Astrocyte of the cerebellum (primary cell): ENCODE measurements at regions not wholly inside any gene's neighbourhood (a gene's known extent, or its start where the extent isn't known, plus 50 kb on each side); places are given as distances from the start of the nearest gene placed in this dataset.

Experiments used
- DNase-seq: peaks from one replicate; pipeline ENCODE4 v3.0.0-alpha.2; 2011; ENCODE audit warnings: low read depth
- H3K4me3 ChIP-seq: 2 replicates; pipeline ENCODE4 v1.5.1; 2011; ENCODE audit warnings: mild to moderate bottlenecking, low read depth, low read length, moderate library complexity
- in situ Hi-C: cut with HindIII; loops from 2 replicates; pipeline ENCODE4 v1.10.0; 2017; ENCODE audit warnings: low sequenced_read_pairs
- TF ChIP-seq, protein P1 (sequence below): IDR thresholded peaks from 2 replicates; pipeline ENCODE4 v1.5.1; 2012; ENCODE audit warnings: low read length, low read depth, moderate library complexity, mild to moderate bottlenecking; ENCODE audit errors: missing control alignments

DNA sequence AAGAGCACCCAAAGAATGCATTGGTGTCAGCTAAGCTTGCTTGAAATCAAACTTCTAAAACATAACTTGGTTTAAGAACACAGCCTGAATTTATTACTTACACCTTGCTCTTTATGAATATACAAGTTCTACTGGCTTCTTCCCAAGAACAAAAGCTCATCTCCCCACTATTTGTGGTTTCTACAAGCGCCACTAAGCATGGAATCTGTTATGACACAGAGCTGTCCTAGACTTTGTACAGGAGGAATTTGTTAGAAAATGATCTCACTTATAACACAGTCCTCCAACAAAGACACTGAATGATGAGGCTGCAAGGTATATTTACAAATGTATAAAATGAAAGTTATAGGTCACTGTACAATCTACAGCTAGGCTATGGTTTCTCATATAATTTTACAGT lies 452.1 kb downstream of the BCAT1 start:
- in situ Hi-C loops: no loop called here
- TF ChIP-seq, protein P1, sequence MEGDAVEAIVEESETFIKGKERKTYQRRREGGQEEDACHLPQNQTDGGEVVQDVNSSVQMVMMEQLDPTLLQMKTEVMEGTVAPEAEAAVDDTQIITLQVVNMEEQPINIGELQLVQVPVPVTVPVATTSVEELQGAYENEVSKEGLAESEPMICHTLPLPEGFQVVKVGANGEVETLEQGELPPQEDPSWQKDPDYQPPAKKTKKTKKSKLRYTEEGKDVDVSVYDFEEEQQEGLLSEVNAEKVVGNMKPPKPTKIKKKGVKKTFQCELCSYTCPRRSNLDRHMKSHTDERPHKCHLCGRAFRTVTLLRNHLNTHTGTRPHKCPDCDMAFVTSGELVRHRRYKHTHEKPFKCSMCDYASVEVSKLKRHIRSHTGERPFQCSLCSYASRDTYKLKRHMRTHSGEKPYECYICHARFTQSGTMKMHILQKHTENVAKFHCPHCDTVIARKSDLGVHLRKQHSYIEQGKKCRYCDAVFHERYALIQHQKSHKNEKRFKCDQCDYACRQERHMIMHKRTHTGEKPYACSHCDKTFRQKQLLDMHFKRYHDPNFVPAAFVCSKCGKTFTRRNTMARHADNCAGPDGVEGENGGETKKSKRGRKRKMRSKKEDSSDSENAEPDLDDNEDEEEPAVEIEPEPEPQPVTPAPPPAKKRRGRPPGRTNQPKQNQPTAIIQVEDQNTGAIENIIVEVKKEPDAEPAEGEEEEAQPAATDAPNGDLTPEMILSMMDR: no peak
- DNase-seq: peak; percentile 59
- H3K4me3 ChIP-seq: no peak overlapping the region

DNA sequence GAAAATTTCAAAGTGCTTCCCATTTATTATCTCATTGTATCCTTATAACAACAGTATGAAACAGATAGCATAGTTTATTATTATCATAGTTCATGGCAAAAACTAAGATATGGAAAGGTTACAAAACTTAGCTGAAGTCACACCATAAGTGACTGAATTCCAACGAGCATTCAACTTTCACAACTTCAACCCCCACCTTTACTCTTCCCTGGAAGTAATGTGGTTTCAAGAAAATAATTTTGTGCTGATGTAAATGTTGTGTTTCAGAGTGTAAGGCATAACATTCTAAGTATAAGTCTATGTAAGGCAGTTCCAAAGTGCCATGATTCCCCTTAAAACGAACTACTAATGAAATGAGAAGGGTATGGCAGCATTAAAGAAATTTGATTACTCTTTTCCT lies 454.5 kb downstream of the BCAT1 start:
- H3K4me3 ChIP-seq: no peak overlapping the region
- DNase-seq: no peak
- TF ChIP-seq, protein P1: no peak
- in situ Hi-C loops: no loop called here

GRCh38 chr12:24491968-24492367 lies 456.9 kb downstream of the BCAT1 start:
- in situ Hi-C loops: no loop called here
- TF ChIP-seq, protein P1: no peak
- no peak overlapping the region for H3K4me3 ChIP-seq
- no peak for DNase-seq

DNA sequence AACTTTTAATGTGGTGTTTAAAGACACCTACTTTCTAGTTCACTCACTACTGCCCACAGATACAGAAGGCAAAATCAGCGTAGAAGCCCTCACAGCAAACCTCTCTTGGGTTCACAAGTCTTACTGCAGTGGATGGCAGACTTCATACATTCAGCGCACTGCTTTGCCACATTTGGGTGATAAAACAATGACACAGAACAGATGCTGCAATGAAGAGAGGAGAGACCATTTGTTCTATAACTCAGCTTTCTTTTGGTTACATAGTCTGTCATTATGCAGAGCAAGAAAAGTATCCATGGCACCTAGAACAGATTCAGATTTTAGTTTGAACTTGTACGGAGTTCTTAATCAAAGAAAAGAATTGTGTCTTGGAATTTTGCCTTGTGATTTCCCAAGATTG lies 459.0 kb downstream of the BCAT1 start:
- in situ Hi-C loops: no loop called here
- DNase-seq: no peak
- TF ChIP-seq, protein P1: no peak

DNA sequence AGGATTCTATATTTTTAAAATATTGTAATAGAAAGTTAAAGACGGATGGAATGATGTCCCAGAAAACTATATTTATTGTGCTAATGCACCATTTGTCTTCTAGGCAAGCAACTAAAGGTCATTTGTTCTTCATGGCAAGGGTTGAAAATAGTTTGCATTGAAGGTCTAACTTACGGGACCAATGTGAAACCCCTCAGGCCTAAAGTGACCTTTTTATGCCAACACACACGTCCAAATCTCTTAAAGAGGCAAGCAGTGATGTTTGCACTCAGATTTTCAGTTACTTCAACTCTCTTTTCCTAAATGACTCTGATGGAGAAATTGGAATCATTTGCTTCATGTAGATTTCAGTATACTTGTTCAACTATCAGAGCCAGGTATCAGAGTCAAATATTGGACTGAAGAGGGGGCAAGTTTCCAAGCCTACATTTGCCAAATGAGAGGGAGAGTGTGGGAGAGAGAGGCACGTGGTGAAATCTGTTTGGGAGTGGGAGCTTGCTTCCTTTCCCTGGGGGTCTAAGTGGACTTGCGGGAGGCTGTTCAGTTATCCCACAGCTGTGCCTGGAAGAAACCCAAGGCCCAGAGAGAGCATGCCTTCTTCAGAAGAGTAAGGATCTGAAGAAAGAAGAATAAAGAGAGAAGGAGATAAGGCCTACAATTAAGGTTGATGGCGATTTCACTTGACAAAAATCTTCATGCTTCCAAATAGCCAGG lies 459.8 kb downstream of the BCAT1 start:
- TF ChIP-seq, protein P1: no peak
- in situ Hi-C loops: no loop called here
- H3K4me3 ChIP-seq: no peak overlapping the region
- DNase-seq: no peak

More for the DNA sequence above, 459.0 kb downstream of the BCAT1 start:
- H3K4me3 ChIP-seq: no peak overlapping the region

- in situ Hi-C loops: no loop called here
- TF ChIP-seq, protein P1: no peak
- H3K4me3 ChIP-seq: no peak overlapping the region
- no peak for DNase-seq
Measured at GRCh38 chr12:24488091-24488596, 460.8 kb downstream of the BCAT1 start.
